Chondrocyte (in vitro differentiated cells): ENCODE measurements at regions not wholly inside any gene's neighbourhood (a gene's known extent, or its start where the extent isn't known, plus 50 kb on each side); places are given as distances from the start of the nearest gene placed in this dataset.

Experiments used
- DNase-seq: peaks from one replicate; pipeline ENCODE4 v3.0.0; 2021; ENCODE audit warnings: mixed read lengths, low spot score
- H3K27ac Mint-ChIP-seq: one replicate; pipeline ENCODE4 v1.8.0; 2021; ENCODE audit warnings: mild to moderate bottlenecking, moderate library complexity, mixed read lengths; ENCODE audit not compliant: unreplicated experiment
- H3K27me3 Mint-ChIP-seq: 2 replicates; pipeline ENCODE4 v1.8.0; 2021; ENCODE audit warnings: low read depth, mixed read lengths
- H3K36me3 Mint-ChIP-seq: 2 replicates; pipeline ENCODE4 v1.8.0; 2021; ENCODE audit warnings: low read depth, mixed read lengths
- H3K4me1 Mint-ChIP-seq: 2 replicates; pipeline ENCODE4 v1.8.0; 2021; ENCODE audit warnings: low read depth, mild to moderate bottlenecking, mixed read lengths
- H3K4me3 Mint-ChIP-seq: one replicate; pipeline ENCODE4 v1.8.0; 2021; ENCODE audit warnings: mild to moderate bottlenecking, moderate library complexity, mixed read lengths; ENCODE audit not compliant: unreplicated experiment
- H3K9me3 Mint-ChIP-seq: 2 replicates; pipeline ENCODE4 v1.8.0; 2021; ENCODE audit warnings: low read depth, mixed read lengths
- CTCF ChIP-seq: fragments of 200-600 bp; sonication (generic); IDR thresholded peaks from 2 replicates; pipeline ENCODE4 v1.5.0; 2021; ENCODE audit warnings: antibody characterized with exemption, mild to moderate bottlenecking, moderate library complexity

- DNase-seq, result no peak
- TF ChIP-seq CTCF, result no peak
- H3K36me3 Mint-ChIP-seq, result peaks cover 3% of the 10 kb centered on the region
Measured at GRCh38 chr12:46100551-46101484, 110.4 kb upstream of the SCAF11 start.

GRCh38 chr12:46089414-46090162 is 99.2 kb upstream of the SCAF11 start:
- DNase-seq, result no peak
- Mint-ChIP-seq H3K36me3 (peaks cover 2% of the 10 kb centered on the region), H3K27me3 (peaks cover 5% of the 10 kb centered on the region), H3K9me3 (peaks cover 12% of the 10 kb centered on the region), H3K27ac (no peak overlapping the region), H3K4me1 (no peaks in the 10 kb centered on the region), H3K4me3 (no peak overlapping the region)
- no peak for TF ChIP-seq CTCF

More at GRCh38 chr12:46100551-46101484, 110.4 kb upstream of the SCAF11 start:
- H3K27me3 Mint-ChIP-seq, result peaks cover 27% of the 10 kb centered on the region
- H3K4me1 Mint-ChIP-seq, result no peaks in the 10 kb centered on the region
- H3K4me3 Mint-ChIP-seq, result no peak overlapping the region
- H3K9me3 Mint-ChIP-seq, result peaks cover 9% of the 10 kb centered on the region
- no peak overlapping the region for H3K27ac Mint-ChIP-seq

- DNase-seq, result no peak
- no peak for TF ChIP-seq CTCF
- peaks cover 5% of the 10 kb centered on the region for H3K27me3 Mint-ChIP-seq
- H3K4me1 Mint-ChIP-seq, result no peaks in the 10 kb centered on the region
- H3K36me3 Mint-ChIP-seq, result peaks cover 4% of the 10 kb centered on the region
- no peak overlapping the region for H3K27ac Mint-ChIP-seq
- peaks cover 16% of the 10 kb centered on the region for H3K9me3 Mint-ChIP-seq
- no peak overlapping the region for H3K4me3 Mint-ChIP-seq
Measured at GRCh38 chr12:46087916-46088439, 97.6 kb upstream of the SCAF11 start.

- Mint-ChIP-seq H3K27ac (no peak overlapping the region), H3K27me3 (peaks cover 5% of the 10 kb centered on the region), H3K9me3 (peaks cover 16% of the 10 kb centered on the region), H3K4me1 (no peaks in the 10 kb centered on the region), H3K4me3 (no peak overlapping the region), H3K36me3 (peaks cover 4% of the 10 kb centered on the region)
- no peak for DNase-seq
- TF ChIP-seq CTCF, result no peak
Measured at GRCh38 chr12:46084666-46085631, 94.6 kb upstream of the SCAF11 start.
